MM.1S (cell line): ENCODE measurements at regions not wholly inside any gene's neighbourhood (a gene's known extent, or its start where the extent isn't known, plus 50 kb on each side); places are given as distances from the start of the nearest gene placed in this dataset.

Experiments used
- EZH2phosphoT487 ChIP-seq: fragments of 300-600 bp; sonication (generic); IDR thresholded peaks from 2 replicates; pipeline ENCODE4 v1.6.1; 2018; ENCODE audit warnings: antibody characterized with exemption, low read length
- TF ChIP-seq, protein P1 (sequence below): fragments of 300-600 bp; sonication (generic); IDR thresholded peaks from 2 replicates; pipeline ENCODE4 v1.5.1; 2016; ENCODE audit warnings: antibody characterized with exemption, low read length, mixed read lengths

DNA sequence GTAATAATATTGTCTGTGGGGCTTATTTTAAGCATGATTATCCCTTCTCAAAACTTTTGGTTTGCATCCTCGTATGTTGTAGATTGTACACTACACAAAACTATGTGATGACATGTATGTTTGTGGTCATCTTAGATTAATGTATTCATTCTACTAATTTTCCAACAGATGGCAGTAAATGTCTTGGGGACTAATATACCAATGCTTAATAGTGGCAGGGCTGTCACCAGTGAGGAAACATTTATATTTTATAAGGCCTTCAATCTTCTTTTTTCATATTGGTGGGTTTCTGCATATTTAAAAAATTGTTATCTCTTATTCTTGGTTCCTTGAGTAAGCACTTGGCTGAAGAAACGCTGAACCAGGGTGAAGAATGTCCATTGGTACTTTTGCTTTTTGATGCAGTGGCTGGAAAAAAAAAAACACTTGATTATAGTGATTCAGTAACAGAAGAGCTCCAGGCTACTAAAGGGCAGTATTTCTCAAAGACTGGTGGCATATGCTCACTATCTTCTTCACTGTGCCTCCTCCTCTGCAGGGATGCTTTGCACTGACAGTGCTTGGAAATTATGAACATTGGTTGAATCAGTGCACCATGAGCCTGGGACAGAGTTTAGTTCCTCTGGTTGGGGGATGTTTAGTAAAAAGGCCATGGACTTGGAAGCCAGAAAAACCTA lies 530.3 kb downstream of the RASEF start:
- no peak for TF ChIP-seq EZH2phosphoT487
- TF ChIP-seq, protein P1, sequence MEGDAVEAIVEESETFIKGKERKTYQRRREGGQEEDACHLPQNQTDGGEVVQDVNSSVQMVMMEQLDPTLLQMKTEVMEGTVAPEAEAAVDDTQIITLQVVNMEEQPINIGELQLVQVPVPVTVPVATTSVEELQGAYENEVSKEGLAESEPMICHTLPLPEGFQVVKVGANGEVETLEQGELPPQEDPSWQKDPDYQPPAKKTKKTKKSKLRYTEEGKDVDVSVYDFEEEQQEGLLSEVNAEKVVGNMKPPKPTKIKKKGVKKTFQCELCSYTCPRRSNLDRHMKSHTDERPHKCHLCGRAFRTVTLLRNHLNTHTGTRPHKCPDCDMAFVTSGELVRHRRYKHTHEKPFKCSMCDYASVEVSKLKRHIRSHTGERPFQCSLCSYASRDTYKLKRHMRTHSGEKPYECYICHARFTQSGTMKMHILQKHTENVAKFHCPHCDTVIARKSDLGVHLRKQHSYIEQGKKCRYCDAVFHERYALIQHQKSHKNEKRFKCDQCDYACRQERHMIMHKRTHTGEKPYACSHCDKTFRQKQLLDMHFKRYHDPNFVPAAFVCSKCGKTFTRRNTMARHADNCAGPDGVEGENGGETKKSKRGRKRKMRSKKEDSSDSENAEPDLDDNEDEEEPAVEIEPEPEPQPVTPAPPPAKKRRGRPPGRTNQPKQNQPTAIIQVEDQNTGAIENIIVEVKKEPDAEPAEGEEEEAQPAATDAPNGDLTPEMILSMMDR: peak; percentile 36
